ENCODE measurements at regions not wholly inside any gene's neighbourhood (a gene's known extent, or its start where the extent isn't known, plus 50 kb on each side); places are given as distances from the start of the nearest gene placed in this dataset.
A peak's percentile ranks its signal among the peaks of the same experiment; 100 is the strongest.

- Mint-ChIP-seq H3K4me1 (no peaks in the 10 kb centered on the region), H3K27me3 (peaks cover 13% of the 10 kb centered on the region), H3K4me3 (no peak overlapping the region), H3K9me3 (no peaks in the 10 kb centered on the region), H3K36me3 (no peaks in the 10 kb centered on the region), H3K27ac (no peak overlapping the region)
- CTCF ChIA-PET = no interaction called here
- no peak for DNase-seq
Observed at GRCh38 chr20:60254901-60255411, 296.7 kb downstream of the CDH26 start.

GRCh38 chr20:60255415-60255814 lies 297.2 kb downstream of the CDH26 start:
- no peak overlapping the region for H3K4me3 Mint-ChIP-seq
- H3K9me3 Mint-ChIP-seq = no peaks in the 10 kb centered on the region
- no peak overlapping the region for H3K27ac Mint-ChIP-seq
- no peaks in the 10 kb centered on the region for H3K36me3 Mint-ChIP-seq
- CTCF ChIA-PET = no interaction called here
- no peak for DNase-seq
- H3K27me3 Mint-ChIP-seq = peaks cover 13% of the 10 kb centered on the region
- H3K4me1 Mint-ChIP-seq = no peaks in the 10 kb centered on the region

- Mint-ChIP-seq H3K4me1 (no peaks in the 10 kb centered on the region), H3K4me3 (no peak overlapping the region), H3K36me3 (no peaks in the 10 kb centered on the region), H3K9me3 (no peaks in the 10 kb centered on the region), H3K27me3 (peaks cover 13% of the 10 kb centered on the region), H3K27ac (no peak overlapping the region)
- no peak for DNase-seq
- CTCF ChIA-PET = no interaction called here
Observed at GRCh38 chr20:60255866-60256265, 297.6 kb downstream of the CDH26 start.

GRCh38 chr20:60256811-60257210 lies 298.6 kb downstream of the CDH26 start:
- H3K4me3 Mint-ChIP-seq = no peak overlapping the region
- H3K4me1 Mint-ChIP-seq = no peaks in the 10 kb centered on the region
- DNase-seq = no peak
- CTCF ChIA-PET = no interaction called here
- H3K36me3 Mint-ChIP-seq = no peaks in the 10 kb centered on the region
- no peaks in the 10 kb centered on the region for H3K9me3 Mint-ChIP-seq
- peaks cover 13% of the 10 kb centered on the region for H3K27me3 Mint-ChIP-seq
- no peak overlapping the region for H3K27ac Mint-ChIP-seq

GRCh38 chr20:60257671-60258070 lies 299.4 kb downstream of the CDH26 start:
- no peak overlapping the region for H3K27ac Mint-ChIP-seq
- no peaks in the 10 kb centered on the region for H3K4me1 Mint-ChIP-seq
- peaks cover 13% of the 10 kb centered on the region for H3K27me3 Mint-ChIP-seq
- no peaks in the 10 kb centered on the region for H3K9me3 Mint-ChIP-seq
- DNase-seq = no peak
- H3K4me3 Mint-ChIP-seq = no peak overlapping the region
- H3K36me3 Mint-ChIP-seq = no peaks in the 10 kb centered on the region
- CTCF ChIA-PET = no interaction called here

- CTCF ChIA-PET = no interaction called here
- no peak overlapping the region for H3K4me3 Mint-ChIP-seq
- H3K4me1 Mint-ChIP-seq = no peaks in the 10 kb centered on the region
- H3K36me3 Mint-ChIP-seq = no peaks in the 10 kb centered on the region
- no peak overlapping the region for H3K27ac Mint-ChIP-seq
- no peak for DNase-seq
- H3K9me3 Mint-ChIP-seq = no peaks in the 10 kb centered on the region
- H3K27me3 Mint-ChIP-seq = peaks cover 13% of the 10 kb centered on the region
Observed at GRCh38 chr20:60258255-60258863, 300.1 kb downstream of the CDH26 start.

GRCh38 chr20:60261333-60261732 lies 303.1 kb downstream of the CDH26 start:
- CTCF ChIA-PET = interaction anchor here (1.4 to 6.0 kb wide), 2 partner anchors 123 to 204 kb away, joined by 3 to 54 read pairs; no protein-coding TSS in a partner anchor

GRCh38 chr20:60262967-60263603 lies 304.9 kb downstream of the CDH26 start:
- CTCF ChIA-PET = interaction anchor here (0.7 to 6.0 kb wide), 11 partner anchors 10 to 318 kb away, joined by 3 to 54 read pairs (median 4); no protein-coding TSS in a partner anchor
- no peaks in the 10 kb centered on the region for H3K9me3 Mint-ChIP-seq
- peaks cover 8% of the 10 kb centered on the region for H3K4me1 Mint-ChIP-seq
- peaks cover 7% of the 10 kb centered on the region for H3K27me3 Mint-ChIP-seq
- DNase-seq = peak; percentile 66
- no peak overlapping the region for H3K4me3 Mint-ChIP-seq
- no peak overlapping the region for H3K27ac Mint-ChIP-seq
- H3K36me3 Mint-ChIP-seq = no peaks in the 10 kb centered on the region

More at GRCh38 chr20:60261333-60261732, 303.1 kb downstream of the CDH26 start:
- no peaks in the 10 kb centered on the region for H3K36me3 Mint-ChIP-seq
- DNase-seq = no peak
- peaks cover 5% of the 10 kb centered on the region for H3K4me1 Mint-ChIP-seq
- no peak overlapping the region for H3K4me3 Mint-ChIP-seq
- H3K27me3 Mint-ChIP-seq = peaks cover 4% of the 10 kb centered on the region
- H3K27ac Mint-ChIP-seq = no peak overlapping the region
- H3K9me3 Mint-ChIP-seq = no peaks in the 10 kb centered on the region

- Mint-ChIP-seq H3K9me3 (no peaks in the 10 kb centered on the region), H3K27ac (no peak overlapping the region), H3K27me3 (peaks cover 4% of the 10 kb centered on the region), H3K4me3 (no peak overlapping the region), H3K36me3 (no peaks in the 10 kb centered on the region), H3K4me1 (peaks cover 8% of the 10 kb centered on the region)
- CTCF ChIA-PET = interaction anchor here (0.8 to 6.0 kb wide), 8 partner anchors 22 to 315 kb away, joined by 3 to 54 read pairs (median 3); no protein-coding TSS in a partner anchor
- no peak for DNase-seq
Observed at GRCh38 chr20:60263725-60264709, 305.8 kb downstream of the CDH26 start.

GRCh38 chr20:60266177-60266823 lies 308.1 kb downstream of the CDH26 start:
- Mint-ChIP-seq H3K27ac (no peak overlapping the region), H3K9me3 (no peaks in the 10 kb centered on the region), H3K27me3 (peaks cover 7% of the 10 kb centered on the region), H3K4me3 (no peak overlapping the region), H3K4me1 (peaks cover 8% of the 10 kb centered on the region), H3K36me3 (no peaks in the 10 kb centered on the region)
- no peak for DNase-seq
- CTCF ChIA-PET = interaction anchor here (0.9 to 1.7 kb wide), 2 partner anchors 56 to 210 kb away, joined by 3 to 5 read pairs; no protein-coding TSS in a partner anchor

- no peak overlapping the region for H3K4me3 Mint-ChIP-seq
- H3K9me3 Mint-ChIP-seq = no peaks in the 10 kb centered on the region
- DNase-seq = no peak
- peaks cover 10% of the 10 kb centered on the region for H3K4me1 Mint-ChIP-seq
- H3K27ac Mint-ChIP-seq = no peak overlapping the region
- peaks cover 7% of the 10 kb centered on the region for H3K27me3 Mint-ChIP-seq
- CTCF ChIA-PET = interaction anchor here (1.3 kb wide), 1 partner anchor 9 kb away, joined by 4 read pairs; no protein-coding TSS in a partner anchor
- H3K36me3 Mint-ChIP-seq = no peaks in the 10 kb centered on the region
Observed at GRCh38 chr20:60268491-60268890, 310.3 kb downstream of the CDH26 start.

- CTCF ChIA-PET = interaction anchor here (1.3 kb wide), 1 partner anchor 10 kb away, joined by 4 read pairs; no protein-coding TSS in a partner anchor
- H3K27me3 Mint-ChIP-seq = peaks cover 7% of the 10 kb centered on the region
- H3K4me3 Mint-ChIP-seq = no peak overlapping the region
- no peaks in the 10 kb centered on the region for H3K9me3 Mint-ChIP-seq
- H3K27ac Mint-ChIP-seq = no peak overlapping the region
- DNase-seq = no peak
- H3K36me3 Mint-ChIP-seq = no peaks in the 10 kb centered on the region
- H3K4me1 Mint-ChIP-seq = peaks cover 10% of the 10 kb centered on the region
Observed at GRCh38 chr20:60269573-60270162, 311.4 kb downstream of the CDH26 start.

GRCh38 chr20:60270341-60270740 lies 312.1 kb downstream of the CDH26 start:
- no peak for DNase-seq
- peaks cover 7% of the 10 kb centered on the region for H3K27me3 Mint-ChIP-seq
- H3K4me3 Mint-ChIP-seq = no peak overlapping the region
- no peak overlapping the region for H3K27ac Mint-ChIP-seq
- no peaks in the 10 kb centered on the region for H3K9me3 Mint-ChIP-seq
- H3K36me3 Mint-ChIP-seq = no peaks in the 10 kb centered on the region
- peaks cover 10% of the 10 kb centered on the region for H3K4me1 Mint-ChIP-seq
- CTCF ChIA-PET = no interaction called here

All from activated naive CD4-positive, alpha-beta T cell treated with anti-CD3 and anti-CD28 coated beads, Interleukin-2, amount 10 ng/mL, durations not matched to agents 7 days and 5 days (primary cell).